ENCODE measurements at regions not wholly inside any gene's neighbourhood (a gene's known extent, or its start where the extent isn't known, plus 50 kb on each side); places are given as distances from the start of the nearest gene placed in this dataset.

- in situ Hi-C loops (cut with HindIII; ENCODE audit: low pct_ligation_motif_present, low pct_unique_long_range_greater_than_20kb, low sequenced_read_pairs): no loop called here
- DNase-seq: no peak
These were observed 359.3 kb downstream of the PLPP3 start for GRCh38 chr1:56220021-56220420.

- in situ Hi-C loops (cut with HindIII; ENCODE audit: low pct_ligation_motif_present, low pct_unique_long_range_greater_than_20kb, low sequenced_read_pairs): no loop called here
- no peak for DNase-seq
These were observed 361.3 kb downstream of the PLPP3 start for GRCh38 chr1:56218023-56218422.

- in situ Hi-C loops (cut with HindIII; ENCODE audit: low pct_ligation_motif_present, low pct_unique_long_range_greater_than_20kb, low sequenced_read_pairs): no loop called here
- no peak for DNase-seq
These were observed 363.1 kb downstream of the PLPP3 start for GRCh38 chr1:56216218-56216617.

DNA sequence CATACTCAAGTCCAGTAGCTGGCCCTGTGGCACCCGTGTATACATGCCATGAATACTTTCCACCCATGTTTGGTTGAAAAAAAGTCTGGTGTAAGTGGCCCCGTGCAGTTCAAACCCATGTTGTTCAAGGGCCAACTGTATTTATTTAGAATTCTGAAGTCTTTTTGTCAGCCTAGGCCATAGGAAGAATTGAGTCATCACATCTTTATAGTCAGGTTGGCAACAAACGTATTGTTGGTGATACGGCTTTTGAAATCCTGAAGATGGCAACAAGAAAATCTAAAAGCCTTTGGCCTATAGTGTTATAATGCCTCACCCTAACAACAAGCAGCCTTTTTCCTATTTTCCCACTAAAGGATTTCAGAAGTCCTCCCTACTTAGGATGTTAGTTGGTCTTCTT lies 363.6 kb downstream of the PLPP3 start:
- in situ Hi-C loops (cut with HindIII; ENCODE audit: low pct_ligation_motif_present, low pct_unique_long_range_greater_than_20kb, low sequenced_read_pairs): no loop called here
- DNase-seq: no peak

DNA sequence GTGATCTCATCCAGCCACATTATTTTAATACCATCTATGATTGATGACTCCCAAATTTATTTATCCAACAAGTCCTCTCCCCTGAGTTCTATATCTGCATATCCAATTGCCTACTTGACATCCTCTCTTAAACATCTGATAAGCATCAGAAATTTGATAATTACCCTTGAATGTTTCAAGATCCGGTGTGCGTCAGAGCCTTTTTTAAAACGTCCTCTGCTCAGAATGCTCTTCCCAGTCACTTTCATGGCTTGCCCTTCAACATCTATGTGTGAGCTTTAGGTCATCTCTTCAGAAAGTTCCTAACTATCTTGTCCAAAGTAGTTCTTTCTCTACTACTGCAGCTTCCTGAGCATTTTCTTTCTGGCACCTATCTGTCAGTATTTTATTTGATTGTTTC lies 364.3 kb downstream of the PLPP3 start:
- in situ Hi-C loops (cut with HindIII; ENCODE audit: low pct_ligation_motif_present, low pct_unique_long_range_greater_than_20kb, low sequenced_read_pairs): no loop called here
- no peak for DNase-seq

DNA sequence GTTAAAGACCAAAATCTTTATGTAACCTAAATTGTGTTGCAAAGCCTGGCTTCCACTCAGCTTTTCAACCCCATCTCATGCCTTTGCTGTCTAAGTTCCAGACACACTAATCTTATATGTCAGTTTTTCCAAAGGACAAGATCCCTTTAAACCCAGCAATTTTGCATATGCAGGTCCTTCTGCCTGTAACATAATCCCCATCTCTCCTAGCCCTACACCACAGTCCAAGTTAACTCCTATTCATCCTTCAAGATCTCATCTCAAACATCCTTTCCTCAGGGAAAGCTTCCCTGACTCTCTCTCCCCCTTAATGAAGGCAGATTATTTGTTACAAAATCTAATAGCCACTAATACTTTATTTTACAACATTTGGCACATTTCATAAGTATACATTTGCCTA lies 366.3 kb downstream of the PLPP3 start:
- in situ Hi-C loops (cut with HindIII; ENCODE audit: low pct_ligation_motif_present, low pct_unique_long_range_greater_than_20kb, low sequenced_read_pairs): no loop called here
- DNase-seq: no peak

DNA sequence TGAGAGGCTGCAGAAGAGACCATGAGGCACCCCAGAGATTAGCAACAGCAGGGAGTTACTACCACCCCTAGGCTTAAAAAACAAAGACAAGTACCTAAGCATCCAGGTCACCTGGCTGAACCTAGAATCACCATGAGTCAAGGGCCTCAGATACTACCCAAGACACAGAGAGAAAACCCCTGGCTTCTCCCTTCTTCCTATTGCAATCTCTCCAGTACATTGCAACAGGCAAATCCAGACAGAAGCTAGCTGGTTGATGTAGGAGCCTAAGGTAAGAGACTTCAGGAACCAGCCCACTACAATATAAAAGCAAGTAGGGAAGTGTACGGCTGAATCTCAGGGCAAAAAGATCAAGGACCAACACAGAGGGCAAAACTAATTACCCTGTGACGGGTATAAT lies 367.2 kb downstream of the PLPP3 start:
- DNase-seq: no peak
- in situ Hi-C loops (cut with HindIII; ENCODE audit: low pct_ligation_motif_present, low pct_unique_long_range_greater_than_20kb, low sequenced_read_pairs): no loop called here

GRCh38 chr1:56206391-56206790 lies 373.0 kb downstream of the PLPP3 start:
- DNase-seq: no peak
- in situ Hi-C loops (cut with HindIII; ENCODE audit: low pct_ligation_motif_present, low pct_unique_long_range_greater_than_20kb, low sequenced_read_pairs): no loop called here

DNA sequence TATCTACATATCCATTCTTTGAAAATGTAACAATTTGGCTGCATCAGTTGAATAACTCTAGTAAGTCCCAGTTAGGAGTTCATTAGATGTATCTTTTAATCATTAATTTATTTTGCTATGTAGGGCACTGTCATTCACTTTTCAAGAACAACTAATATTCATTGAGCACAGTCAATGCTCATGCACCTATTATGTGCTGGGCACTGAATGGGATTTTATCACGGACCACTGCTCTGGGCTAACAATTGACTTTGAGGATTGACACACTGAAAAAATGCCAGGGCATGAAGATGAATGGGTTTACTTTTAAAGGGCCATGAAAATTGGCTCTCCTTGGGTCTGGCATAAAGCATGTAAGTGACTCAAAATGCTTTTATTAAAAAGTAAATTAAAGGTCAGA lies 375.2 kb downstream of the PLPP3 start:
- in situ Hi-C loops (cut with HindIII; ENCODE audit: low pct_ligation_motif_present, low pct_unique_long_range_greater_than_20kb, low sequenced_read_pairs): no loop called here

DNA sequence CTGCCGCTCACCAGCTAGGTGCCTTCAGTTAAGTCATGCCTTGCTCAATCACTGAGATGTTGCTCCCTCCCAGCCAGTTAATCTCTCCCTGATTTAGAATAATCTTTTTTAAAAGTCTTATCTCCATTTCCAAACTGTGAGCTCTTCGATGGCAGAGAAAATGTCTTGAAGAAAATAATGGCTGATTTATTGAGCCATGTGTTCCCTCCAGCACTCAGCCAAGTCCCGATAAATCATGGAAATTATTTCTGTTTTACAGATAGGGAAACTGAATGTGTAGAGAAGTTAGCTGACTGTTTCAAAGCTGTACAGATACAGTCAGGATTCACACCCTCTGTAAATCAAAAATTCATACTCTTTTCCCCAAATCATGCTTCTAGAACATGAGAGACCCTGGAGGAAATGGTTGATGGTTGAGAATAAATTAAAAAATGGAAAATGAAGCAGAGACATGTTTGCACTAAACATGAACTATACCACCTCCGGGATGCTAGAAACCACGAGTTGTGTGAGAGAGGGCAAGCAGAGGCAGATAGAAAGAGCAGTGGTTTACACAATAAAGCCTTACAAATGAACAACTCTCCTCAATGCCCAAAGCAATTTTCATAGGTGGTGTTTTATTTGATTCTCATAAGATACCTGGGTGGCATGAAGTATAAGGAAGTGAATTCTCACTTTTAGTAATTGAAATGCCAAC lies 376.4 kb downstream of the PLPP3 start:
- no peak for DNase-seq

More for the DNA sequence above, 375.2 kb downstream of the PLPP3 start:
- DNase-seq: no peak

DNA sequence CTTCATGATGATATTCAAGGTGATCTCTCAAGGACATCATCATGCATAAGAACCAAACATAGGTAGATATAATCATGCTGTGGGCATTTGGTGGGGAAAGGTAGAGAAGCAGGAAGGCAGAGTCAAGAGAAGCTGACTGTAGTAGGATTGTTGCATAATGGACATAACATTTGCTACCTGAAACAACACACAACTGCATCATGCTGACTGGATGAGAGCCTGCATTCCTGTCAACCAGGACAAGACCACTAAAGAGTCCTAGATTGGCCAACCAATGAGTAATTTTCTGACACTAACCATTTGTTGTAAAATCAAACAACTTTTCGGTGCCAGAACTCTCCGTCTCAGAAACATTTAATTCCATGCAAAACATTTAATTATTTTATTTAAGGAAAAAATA lies 377.2 kb downstream of the PLPP3 start:
- DNase-seq: no peak
- in situ Hi-C loops (cut with HindIII; ENCODE audit: low pct_ligation_motif_present, low pct_unique_long_range_greater_than_20kb, low sequenced_read_pairs): no loop called here

More for the DNA sequence above, 376.4 kb downstream of the PLPP3 start:
- in situ Hi-C loops (cut with HindIII; ENCODE audit: low pct_ligation_motif_present, low pct_unique_long_range_greater_than_20kb, low sequenced_read_pairs): no loop called here

DNA sequence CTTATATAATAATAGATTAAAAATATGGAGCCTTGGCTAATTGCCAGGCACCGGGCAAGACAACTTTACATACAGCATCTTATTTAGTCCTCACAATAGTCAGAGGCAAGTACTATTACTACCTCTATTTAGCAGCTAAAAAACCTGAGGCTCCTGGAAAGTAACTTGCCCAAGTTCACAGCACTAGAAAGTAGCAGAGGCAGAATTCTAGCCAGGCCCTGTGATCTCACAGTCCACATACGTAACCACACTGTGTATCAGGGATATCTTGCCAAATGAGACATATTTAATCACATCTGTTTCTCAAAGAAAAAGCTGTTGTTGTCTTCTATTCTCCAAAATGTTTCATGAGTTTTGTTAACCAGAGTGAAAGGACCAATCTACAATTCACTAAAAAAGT lies 378.5 kb downstream of the PLPP3 start:
- in situ Hi-C loops (cut with HindIII; ENCODE audit: low pct_ligation_motif_present, low pct_unique_long_range_greater_than_20kb, low sequenced_read_pairs): no loop called here
- no peak for DNase-seq

DNA sequence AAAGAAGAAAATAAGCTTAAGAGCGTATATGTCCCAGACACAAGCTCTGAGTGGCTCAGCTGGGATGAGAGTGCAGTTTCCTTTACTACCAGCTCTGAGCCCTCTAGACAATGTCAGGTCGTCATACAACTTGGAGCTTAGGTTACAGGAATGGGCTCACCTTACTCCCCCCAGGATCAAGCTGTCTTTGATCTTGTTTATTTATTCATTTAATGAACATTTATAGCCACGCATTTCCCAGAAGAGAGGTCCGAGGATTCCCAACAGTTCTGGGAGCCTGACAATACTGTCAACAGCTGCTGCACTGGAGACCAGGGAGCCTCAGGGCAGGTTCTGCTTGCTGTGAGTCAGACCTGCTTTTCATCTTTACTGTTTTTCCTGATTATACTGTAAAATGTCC lies 378.9 kb downstream of the PLPP3 start:
- in situ Hi-C loops (cut with HindIII; ENCODE audit: low pct_ligation_motif_present, low pct_unique_long_range_greater_than_20kb, low sequenced_read_pairs): no loop called here

DNA sequence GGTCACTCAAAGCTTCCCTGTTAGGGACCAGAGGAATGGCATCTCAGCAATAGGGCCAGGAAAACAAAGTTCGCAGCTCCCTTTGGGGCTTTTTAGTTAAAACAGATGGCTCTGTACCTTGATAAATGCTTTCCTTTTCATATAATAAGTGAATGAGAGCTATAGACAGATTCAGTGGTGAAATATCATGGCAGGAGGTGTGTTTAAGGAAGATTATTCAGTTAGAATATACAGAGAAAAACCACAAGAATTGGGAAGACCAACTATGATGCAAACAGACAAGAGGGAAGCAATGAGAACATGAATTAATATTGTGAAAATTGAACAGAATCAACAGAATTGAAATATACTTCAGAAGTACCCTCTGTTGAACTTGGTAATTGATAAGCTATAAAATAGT lies 379.4 kb downstream of the PLPP3 start:
- no peak for DNase-seq
- in situ Hi-C loops (cut with HindIII; ENCODE audit: low pct_ligation_motif_present, low pct_unique_long_range_greater_than_20kb, low sequenced_read_pairs): no loop called here

More for the DNA sequence above, 378.9 kb downstream of the PLPP3 start:
- DNase-seq: no peak

GRCh38 chr1:56199061-56199460 lies 380.3 kb downstream of the PLPP3 start:
- in situ Hi-C loops (cut with HindIII; ENCODE audit: low pct_ligation_motif_present, low pct_unique_long_range_greater_than_20kb, low sequenced_read_pairs): no loop called here
- DNase-seq: no peak

GRCh38 chr1:56197946-56198345 lies 381.4 kb downstream of the PLPP3 start:
- in situ Hi-C loops (cut with HindIII; ENCODE audit: low pct_ligation_motif_present, low pct_unique_long_range_greater_than_20kb, low sequenced_read_pairs): no loop called here
- no peak for DNase-seq

DNA sequence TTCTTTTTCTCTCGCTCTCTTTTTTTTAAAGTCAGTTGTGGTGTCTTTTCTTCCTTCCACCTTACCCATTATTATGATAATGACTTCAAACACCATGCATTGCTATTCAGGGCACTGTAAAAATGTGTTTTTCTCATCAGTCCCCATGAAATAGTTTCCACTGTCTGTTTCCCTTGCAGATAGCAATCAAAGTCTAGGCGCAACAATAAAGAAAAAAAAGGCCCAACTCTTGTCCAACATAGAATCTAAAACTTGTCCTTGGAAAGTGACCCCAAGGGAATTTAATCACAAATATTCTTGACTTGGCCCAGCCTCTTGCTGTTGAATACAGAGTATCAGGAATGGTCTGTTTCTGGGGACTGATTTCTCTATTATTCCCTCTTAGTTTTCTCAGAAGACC lies 382.5 kb downstream of the PLPP3 start:
- DNase-seq: no peak
- in situ Hi-C loops (cut with HindIII; ENCODE audit: low pct_ligation_motif_present, low pct_unique_long_range_greater_than_20kb, low sequenced_read_pairs): no loop called here

- DNase-seq: no peak
- in situ Hi-C loops (cut with HindIII; ENCODE audit: low pct_ligation_motif_present, low pct_unique_long_range_greater_than_20kb, low sequenced_read_pairs): no loop called here
These were observed 384.6 kb downstream of the PLPP3 start for GRCh38 chr1:56194701-56195300.

GRCh38 chr1:56193656-56194055 lies 385.7 kb downstream of the PLPP3 start:
- DNase-seq: no peak
- in situ Hi-C loops (cut with HindIII; ENCODE audit: low pct_ligation_motif_present, low pct_unique_long_range_greater_than_20kb, low sequenced_read_pairs): no loop called here

DNA sequence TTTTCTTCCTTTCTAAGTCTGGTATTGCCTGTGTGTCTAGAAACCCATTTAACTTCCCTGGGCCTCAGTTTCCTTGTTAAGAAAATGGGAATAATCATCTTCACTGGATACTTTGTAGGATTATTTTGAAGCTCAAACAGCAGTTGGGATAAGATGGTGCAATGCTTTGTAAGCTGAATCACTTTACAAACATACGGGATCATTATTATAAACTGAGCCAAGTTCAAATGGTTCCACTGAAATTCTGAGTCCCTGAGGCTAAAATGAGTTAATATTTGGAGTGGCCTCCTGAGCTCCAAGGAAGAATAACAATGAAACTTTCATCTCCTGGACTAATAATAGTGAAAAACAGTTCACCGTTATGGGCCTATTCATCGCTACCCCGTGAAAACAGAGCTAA lies 388.0 kb downstream of the PLPP3 start:
- in situ Hi-C loops (cut with HindIII; ENCODE audit: low pct_ligation_motif_present, low pct_unique_long_range_greater_than_20kb, low sequenced_read_pairs): no loop called here
- no peak for DNase-seq

Data from ACHN (cell line).